ENCODE measurements at regions not wholly inside any gene's neighbourhood (a gene's known extent, or its start where the extent isn't known, plus 50 kb on each side); places are given as distances from the start of the nearest gene placed in this dataset.

DNA sequence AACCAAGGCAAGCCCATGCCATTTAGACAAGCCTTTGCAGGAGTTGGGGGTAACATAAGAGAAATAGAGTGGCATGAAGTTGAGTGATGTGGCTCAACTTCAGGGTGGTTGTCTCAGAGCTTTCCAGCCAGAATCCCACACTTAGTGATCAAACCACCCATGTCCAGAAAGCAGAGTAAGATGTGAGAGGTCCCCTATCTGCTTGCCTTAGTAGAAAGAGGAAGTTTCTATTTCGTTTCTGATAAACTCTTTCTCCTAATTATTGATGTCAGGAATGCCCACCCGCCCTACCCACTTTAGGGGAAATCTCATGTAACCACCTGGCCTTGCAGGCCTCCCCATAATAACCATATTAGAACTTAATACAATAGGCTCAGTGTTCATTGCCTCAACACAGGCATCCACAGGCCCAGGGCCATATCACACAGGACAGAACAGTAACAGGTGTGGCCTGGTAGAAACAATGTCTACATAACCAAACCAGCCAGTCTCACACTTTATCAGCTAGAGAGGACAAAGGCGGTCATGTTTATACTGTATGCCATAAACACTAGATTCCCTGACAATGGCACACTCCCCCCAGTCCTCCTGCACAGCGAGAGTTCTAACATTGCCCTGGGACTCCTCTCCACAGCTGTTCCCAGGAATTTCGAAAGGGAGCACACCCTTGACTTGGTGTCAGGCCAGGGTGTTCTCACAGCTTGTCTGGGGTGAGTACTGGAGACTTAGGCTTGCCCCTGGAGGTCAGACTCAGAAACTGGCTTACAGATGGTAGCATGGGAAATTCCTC, 364.4 kb downstream of the CXCL12 start:
- DNase-seq, result no peak

DNA sequence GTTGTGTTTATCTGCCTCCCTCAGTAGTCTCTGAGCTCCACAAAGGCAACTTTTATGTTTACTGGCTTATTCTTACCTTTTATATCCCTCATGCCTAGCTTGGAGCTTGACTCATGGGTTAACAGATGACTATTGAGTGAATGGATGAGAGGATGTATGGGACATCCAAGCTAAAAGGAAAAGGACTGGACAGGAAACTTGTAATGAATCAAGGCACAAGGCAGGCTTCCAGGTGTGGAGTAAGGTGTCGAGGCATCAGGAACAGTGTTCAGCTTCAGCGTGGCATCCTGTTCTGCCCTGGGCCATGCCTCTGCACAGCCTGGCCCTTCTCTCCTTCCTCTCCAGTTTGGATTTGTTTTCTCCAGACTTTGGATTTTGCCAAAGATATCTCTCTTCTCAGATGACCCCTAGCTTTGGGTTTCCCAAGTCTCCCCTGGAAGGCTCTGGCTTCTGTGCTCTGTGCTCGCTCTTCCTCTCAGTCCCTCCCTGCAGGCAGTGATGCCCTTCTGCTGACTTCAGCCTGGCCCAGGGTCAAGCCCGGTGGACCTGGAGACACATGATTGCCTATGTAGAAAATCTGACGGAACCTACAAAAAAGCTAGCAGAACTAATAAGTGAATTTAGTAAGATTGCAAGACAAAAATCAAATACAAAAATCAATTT, 367.3 kb downstream of the CXCL12 start:
- DNase-seq, result no peak

DNA sequence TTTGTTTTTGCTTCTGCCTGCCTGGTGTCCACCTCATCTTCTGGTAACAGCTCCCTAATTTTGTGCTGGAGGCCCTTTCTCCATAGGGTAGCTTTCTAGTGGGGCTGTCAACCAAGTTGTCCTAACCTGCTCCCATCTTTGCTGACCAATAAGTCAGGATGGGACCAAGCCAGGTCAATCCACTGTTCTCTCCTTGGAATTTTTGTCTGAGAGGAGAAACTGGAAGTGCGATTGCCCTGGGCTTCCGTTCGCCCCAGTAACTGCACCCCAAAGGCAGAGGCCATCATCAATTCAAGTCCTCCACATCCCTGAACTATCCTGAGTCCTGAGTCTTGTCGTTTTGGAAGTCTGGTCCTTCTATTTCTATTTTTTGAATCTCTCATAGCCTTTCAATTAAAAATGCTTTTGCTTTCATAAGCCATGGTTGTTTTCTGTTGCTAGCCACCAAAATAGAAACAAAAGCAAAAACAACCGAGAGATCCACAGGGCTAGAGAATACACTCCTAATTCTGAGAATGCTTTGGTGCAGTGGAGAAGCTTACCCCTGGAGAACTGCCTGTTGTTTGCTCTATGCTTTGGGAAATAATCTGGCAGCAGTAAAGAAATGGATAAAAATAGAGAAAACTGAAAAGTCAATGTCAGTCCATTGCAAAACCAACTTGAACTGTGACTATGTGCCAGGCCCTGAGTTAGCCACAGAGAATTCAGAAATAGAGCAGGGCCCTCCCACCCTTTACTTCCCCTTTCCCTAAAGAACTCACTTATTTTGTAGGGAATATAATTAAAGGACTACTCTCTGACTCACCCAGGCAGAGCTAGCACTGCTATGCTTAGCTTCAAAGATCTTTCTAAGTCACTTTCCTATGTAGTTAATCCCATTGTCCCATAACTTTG, 368.1 kb downstream of the CXCL12 start:
- DNase-seq, result no peak

DNA sequence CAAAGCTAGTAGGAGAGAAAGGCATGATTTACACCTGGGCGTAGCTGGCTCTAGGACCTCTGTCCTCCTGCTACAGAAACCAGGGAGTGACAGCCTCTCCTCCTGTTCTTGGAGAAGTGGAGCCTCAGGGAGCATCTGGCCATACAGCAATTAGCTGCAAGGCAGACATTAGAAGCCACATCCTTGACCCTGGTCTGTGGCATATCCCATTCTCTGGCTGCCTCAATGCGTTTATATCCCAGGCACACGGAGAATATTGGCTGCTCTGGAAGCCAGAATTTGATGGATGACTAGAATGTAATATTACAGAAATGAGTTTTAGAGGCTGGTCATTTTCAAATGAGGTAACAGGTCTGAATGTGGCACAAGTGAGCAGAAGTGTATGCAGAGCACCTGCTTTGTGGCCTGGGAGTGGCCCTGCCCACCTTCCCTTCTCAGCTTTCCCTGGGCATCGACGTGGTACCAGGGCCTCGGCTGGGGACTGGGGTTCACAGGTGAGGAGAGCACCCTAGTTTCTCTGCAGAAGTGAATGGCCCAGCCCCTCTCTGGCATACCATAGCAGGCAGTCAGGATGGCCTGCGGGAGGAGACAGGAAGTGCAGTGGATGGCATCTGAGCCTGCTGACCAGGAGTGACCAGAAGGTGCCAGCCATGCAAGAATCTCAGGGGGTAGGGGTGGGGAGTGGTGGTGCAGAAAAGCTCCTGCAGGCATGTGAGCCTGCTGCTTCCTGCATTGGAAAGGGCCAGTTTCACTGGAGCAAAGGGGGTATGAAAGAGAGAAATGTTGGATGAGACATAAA, 367.2 kb upstream of the ZNF32 start:
- no peak for DNase-seq

DNA sequence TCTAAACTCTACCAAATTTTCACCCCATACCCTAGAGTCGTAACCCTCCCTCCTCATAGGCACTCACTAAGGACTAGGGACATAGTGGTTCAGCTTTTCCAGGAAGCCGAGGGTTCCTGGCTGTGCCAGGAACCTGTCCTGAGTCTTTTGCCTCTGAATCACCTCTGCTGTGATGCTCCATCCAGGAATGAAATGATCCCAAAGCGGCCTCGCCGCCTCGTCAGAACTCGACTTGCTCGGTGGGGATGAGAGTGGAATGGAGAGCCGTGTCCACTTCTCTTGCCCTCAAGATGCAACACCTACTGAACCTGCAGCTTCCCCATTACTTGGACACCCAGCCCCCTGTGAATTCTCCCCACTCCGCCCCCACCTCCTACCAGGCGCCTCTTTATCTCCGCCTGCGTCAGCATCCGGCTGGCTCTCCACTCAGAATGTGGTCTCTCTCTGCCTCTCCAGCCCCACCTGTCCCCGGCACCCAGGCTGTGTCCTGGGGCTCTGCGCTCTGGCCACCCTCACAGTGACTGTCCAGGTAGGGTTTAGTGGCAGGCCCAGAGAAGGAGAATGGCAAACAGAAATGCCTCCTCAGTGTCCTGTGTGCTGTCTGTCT, 366.1 kb upstream of the ZNF32 start:
- DNase-seq, result no peak

DNA sequence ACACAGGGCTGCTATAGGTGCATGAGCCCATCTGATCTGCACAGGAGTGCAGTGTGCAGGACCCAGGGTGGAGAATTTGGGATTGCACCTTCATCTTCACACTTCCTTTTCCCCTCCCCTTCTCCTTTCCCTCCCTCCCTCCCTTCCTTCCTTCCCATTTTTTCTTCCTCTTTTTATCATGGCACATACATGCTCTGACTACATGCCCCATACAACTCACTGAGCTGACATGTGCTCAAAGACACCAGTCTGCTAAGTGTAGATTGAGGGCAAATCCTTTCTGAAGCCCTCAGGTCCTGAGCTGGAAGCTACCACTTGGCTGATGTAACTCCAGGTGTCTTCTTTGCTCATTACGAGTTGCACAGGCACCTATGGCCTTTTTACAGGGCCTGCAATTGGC, 365.3 kb upstream of the ZNF32 start:
- no peak for DNase-seq

DNA sequence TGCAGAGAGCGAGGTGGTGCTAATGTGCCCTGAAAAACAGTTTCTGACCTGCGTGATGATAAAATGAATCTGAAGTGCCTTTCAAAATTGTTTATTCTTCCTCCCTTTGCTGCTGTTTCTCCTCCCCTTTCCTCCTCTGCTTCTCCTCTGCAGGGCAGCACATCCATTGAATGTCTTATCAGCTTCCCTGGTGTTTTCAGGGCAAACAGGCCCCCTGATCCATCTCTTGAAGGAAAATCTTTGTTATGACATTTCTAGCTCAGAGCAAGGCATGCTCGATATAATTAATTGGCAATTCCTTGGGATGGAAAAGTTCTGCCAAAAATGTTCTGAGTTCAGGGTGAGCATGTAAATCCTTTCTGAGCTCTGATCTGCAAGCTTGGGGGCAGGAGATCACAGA, 364.2 kb upstream of the ZNF32 start:
- DNase-seq, result no peak

DNA sequence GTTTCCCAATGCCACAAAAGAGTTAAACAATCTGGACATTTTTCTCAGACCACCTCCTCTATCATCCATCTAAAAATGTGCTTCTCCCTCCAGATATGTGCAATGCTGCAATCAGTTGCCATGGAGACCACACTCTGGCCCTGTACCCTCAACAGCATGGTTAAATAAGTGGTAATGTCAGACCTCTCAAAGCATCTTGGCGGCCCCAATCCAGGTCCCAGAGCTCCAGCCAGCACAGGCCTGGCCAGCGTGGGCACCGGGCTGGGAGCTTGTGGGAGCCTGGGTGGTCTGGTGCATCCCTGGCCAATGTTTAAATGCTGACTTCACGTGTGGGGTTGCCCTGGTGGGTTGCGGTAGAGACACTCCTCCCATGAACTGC, 362.9 kb upstream of the ZNF32 start:
- no peak for DNase-seq

DNA sequence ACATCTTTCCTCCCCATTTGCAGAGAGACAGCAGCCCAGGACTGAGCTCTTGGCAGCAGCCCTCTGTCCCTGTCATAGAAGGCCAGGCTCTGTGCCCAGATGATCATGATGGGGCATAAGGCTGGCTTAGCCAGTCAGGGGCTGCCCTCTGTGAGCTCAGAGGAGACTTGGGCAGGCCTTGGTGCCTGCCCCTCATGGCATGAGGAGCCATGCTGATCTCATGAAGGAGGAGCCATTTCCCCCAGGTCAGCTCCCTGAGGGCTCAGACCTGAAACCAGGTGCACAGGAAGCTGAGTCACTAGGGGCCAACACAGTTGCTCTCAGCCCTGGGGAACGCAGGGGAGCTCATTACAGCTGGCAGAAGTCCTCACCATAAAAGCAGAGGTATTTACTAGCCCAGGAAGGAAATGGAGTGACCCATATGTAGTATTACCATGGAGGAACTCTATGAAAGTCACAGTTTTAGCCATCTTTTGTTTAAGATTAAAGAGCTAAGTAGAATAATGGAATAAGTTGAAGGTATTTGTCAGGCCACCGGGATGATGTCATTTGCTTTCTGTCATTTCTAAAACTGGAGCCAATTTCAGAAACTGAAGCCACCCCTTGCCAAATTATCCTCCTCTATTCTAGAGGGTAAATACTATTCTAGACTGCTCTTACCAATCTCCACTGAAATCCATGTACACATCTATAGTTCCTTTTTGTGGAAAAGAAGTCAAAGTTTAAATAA, 362.4 kb upstream of the ZNF32 start:
- no peak for DNase-seq

DNA sequence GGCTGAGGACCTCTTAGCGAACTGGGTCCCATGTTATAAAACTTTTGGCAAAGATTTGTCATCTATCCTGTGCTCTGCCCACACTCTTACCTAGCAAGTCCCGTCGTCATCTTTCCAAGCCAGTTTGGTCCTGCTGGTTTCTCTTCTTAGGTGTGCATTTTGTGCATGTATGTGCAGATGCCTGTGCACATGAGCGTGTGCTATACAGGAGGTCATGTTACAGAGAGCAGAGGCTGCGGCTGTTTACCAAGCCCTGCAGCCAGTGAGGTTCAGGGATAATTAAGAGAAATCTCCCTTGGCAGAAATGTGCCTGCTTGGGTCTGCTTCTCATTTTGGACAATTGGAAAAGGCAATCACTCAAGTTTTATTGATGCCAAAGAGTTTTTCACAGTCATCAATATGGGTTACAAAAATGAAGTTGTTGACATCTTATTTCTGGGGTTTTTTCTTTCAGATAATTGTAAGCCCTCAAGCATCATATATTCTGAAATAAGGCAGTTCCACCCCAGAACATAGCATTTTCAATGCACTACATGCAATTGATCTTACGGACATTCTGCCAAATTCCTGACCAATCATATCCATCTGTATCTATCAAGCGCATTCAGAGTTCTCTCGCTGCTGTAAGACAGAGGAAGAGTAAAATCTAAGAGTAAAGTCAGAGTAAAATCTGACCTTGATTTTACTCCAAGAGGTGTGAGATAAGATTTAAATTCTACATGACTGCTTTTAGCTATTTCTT, 361.4 kb upstream of the ZNF32 start:
- DNase-seq, result no peak

DNA sequence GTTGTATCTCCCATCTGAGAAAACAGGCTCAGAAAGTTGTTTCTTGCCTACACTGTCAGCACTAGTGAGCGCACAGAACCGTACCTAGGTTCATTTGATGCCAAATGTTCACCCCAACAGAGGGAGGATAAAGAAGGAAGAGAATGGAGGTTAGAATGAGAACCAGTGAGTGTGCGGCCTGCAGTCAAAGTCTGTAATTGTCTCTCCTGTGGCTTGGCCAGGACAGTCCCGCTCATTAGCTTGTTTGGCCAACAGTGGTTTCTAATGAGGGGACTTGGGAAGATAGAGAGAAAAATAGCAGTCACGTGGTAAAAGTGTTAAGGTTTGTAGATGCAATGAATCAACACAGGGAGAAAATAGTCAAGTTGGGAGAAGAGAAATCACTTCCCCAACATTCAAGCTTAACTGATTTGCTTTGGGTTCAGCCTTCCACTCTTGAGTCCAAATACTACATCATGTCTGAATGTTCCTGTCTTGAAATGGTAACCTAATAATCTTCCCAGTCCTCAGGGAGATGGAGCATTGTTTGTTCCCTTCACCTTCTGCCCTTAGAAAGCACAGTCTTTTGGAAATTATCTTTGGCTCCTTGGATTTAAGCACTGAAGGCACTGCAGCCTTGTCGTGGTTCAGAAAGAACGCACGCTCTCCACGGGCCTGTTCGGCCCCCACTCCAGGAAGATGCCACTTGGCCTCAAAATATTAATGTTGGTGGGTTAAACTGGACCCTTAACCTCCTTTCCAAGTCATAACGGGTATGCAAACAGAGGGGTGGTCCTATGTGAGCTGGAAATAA, 360.4 kb upstream of the ZNF32 start:
- no peak for DNase-seq

DNA sequence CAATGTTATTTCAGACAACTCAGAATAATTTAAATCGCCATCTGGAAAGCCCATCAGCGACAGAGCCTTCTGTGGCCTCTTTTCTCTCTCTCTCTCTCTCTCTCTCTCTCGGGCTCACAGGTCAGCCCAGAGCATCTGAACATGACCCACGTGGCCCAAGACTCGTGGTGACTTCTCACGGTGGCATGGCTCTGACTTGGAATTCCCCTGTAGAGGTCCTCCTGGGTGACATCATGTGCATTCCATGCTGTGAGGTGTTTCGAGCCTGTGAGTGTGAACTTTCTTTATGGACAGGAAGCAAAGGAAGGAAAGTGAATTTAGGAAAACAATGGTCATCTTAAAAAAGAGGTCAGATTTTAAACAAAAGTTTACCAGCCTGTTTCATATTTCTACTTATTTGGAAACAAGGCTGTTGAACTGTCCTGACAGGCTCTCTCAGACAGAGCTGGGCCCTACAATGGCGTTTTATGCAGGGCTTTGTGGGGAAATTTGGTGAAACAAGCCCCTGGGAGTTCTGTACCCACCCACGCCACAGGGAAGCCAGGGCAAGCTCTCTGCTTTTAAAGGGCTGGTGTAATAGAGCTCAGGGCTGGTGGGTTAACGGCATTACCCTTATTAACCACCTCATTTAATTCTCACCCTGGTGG, 359.7 kb upstream of the ZNF32 start:
- no peak for DNase-seq

DNA sequence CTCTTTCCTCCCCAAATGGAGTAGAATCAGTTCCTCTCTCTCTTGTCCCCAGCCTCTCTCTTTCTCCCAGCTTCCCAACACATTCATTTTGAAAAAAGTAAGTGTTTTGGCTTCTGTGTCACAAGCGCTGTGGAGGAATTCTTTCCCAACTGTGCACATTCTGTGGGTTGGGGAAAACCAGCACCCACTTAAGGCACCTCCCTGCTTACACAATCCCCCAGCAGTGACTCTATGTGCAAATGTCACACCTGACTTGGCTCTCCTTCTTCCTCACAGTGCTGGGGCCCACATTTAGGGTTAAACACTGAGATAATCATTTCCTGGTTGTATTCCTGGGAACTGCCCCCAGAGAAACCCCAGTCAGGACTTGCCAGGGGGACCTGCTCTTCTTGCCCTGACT, 358.1 kb upstream of the ZNF32 start:
- DNase-seq, result no peak

DNA sequence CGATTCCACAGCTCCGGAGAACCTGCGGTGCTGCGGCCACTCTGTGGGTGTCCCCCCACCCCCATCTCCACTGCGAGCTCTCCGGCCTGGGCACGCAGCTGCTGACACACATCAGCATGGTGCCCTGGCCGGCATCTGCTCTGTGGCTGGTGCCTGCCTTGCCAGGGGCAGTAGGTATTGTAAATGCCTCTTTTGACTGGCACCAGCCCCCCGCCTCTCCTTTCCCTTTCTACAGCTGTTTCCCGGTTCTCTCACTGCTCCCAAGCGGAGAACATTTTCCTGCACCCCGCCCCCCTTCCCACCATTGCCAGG, 357.1 kb upstream of the ZNF32 start:
- DNase-seq, result no peak

DNA sequence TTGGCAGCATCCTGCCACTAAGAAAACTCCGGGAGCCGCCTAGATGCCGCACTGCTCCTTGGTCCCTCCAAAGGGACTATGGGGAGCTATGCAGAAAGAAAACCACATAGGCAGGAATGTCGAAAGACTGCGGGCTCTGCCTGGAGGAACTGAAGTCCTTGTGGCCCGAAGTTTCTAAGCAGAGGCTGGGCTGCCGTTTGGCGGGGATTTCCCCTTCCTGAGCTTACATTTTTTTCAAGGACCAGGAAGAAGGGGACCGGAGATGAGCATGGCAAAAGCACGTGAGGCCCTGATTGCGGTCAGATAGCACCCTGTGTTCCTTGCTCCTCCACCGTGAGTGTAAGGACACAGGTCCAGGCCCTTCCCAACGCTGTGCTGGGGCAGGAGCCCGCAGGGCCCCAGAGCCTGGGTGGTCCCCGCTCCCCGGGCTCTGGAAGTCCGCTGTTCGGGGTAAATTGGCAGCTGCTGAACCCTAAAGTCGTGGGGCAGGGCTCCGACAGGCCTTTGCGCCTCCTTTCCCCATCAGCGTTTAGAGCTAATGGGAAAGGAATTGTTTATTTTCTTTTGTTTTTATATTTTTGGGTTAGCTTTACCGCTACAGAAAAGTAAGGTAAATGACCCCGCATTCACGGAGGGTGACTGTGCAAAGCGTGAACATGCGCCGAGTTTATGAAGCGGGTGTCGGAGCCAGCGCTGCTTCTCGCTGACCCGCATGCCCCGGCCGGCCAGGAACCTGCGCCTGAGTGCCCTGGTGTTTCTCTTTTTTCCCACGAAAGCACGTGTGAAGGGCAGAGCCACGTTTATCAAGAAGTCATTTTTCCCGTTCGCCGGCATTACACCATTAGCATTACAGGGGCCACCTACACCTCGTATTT, 356.5 kb upstream of the ZNF32 start:
- DNase-seq, result no peak

DNA sequence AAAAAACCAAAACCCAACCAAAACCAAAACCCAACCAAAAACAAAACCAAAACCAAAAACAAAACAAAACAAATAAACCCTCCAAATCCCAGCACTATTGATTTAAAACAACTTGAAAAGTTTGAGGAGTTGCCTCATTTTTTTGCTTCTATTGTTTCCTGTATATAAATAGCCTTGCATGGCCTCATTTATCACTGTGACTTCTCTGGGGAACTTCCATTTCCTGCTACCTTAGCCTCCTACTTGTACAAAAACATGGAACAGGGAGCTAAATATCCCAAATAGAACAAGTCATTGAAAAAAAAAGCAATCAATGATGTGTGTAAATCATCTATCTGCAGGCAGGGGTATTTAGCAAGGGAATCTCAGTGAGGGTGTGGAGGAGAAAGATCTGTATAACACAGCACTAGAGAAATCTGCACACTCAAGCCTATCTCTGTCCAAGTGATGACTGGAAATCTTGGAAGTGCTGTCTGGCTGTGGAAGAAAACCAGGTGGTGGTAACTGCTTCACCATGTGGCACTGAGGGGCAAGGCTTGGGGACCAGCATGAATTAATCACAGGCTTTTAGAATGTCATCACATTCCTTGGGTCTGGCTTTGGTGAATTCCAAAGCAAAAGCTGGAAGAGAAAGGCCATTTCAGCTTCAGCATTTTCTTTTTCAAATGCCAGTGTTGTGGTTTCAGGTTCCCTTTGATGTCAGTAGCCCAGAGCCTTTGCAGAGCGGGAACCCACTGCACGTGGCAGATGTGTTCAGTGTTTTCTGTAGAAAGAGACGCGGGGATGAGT, 349.5 kb upstream of the ZNF32 start:
- no peak for DNase-seq

DNA sequence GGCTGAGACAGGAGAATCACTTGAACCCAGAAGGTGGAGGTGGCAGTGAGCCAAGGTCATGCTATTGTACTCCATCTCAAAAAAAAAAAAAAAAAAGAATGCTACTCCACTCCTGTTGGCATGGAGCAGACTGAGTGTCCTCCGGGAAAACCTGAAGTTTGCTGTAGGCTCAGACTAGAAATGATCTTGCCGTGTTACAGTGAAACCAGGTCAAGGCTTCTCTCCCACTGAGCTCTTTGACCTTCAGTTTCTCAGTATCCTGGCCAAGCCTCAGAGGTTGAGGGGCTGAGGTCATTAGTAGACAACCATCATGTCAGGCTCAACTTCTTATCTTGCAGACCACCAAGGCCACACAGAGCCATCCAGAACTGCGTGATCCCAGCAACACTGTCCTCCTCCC, 348.6 kb upstream of the ZNF32 start:
- no peak for DNase-seq

DNA sequence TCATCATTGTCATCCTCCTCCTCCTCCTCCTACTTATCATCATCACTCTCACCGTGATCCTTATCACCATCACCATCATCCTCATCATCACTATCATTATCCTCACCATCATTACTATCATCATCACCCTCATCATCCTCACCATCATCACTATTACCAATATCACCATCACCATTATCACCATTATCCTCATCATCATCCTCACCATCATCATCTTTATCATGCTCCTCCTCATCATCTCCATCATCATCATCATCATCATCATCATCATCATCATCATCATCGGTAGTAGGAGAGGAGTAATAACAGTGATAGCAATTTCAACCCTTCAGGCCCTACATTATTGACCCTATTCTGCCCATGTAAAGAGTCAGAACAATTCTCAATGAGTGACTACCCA, 345.9 kb upstream of the ZNF32 start:
- no peak for DNase-seq

All from stimulated activated CD4-positive, alpha-beta T cell treated with anti-CD3 and anti-CD28 coated beads, Interleukin-12 subunit alpha, Interleukin-12 subunit beta, amount 100 ng/mL, for 4 hours (primary cell).